ENCODE measurements at regions not wholly inside any gene's neighbourhood (a gene's known extent, or its start where the extent isn't known, plus 50 kb on each side); places are given as distances from the start of the nearest gene placed in this dataset.
"Not testable (repeated sequence)": the region's sequence is repeated elsewhere in the genome, so short reads cannot be mapped to it uniquely, and the experiment has no call there.

- DNase-seq (ENCODE audit: extremely low read depth in 1 of 2, low read depth in 1 of 2), result no peak
These were observed 256.2 kb upstream of the P2RY1 start for GRCh38 chr3:152578769-152579168.

- DNase-seq (ENCODE audit: extremely low read depth in 1 of 2, low read depth in 1 of 2), result no peak
These were observed 253.0 kb upstream of the P2RY1 start for GRCh38 chr3:152581951-152582350.

- DNase-seq (ENCODE audit: extremely low read depth in 1 of 2, low read depth in 1 of 2), result no peak
These were observed 251.0 kb upstream of the P2RY1 start for GRCh38 chr3:152583963-152584362.

- no peak for DNase-seq (ENCODE audit: extremely low read depth in 1 of 2, low read depth in 1 of 2)
These were observed 248.0 kb upstream of the P2RY1 start for GRCh38 chr3:152586974-152587373.

- DNase-seq (ENCODE audit: extremely low read depth in 1 of 2, low read depth in 1 of 2), result no peak
These were observed 247.1 kb upstream of the P2RY1 start for GRCh38 chr3:152587861-152588260.

DNA sequence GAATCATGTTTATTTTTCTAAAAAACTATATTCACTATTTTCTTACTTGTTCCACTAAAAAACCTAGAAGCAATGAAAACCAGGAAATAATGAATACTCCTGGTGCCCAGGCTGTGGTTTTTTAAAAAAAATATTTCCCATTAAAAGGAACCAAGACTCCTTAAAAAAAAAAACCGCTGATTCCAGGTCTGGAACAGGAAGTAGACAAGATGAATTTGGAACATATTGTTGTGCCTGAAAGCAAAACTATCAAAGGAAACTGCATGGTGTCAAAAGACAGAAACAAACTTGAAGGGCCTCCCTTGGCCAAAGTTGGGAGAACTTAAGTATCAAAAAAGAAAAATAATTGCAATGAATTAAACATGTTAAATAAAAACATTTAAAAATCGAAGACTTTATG is 245.3 kb upstream of the P2RY1 start:
- no peak for DNase-seq (ENCODE audit: extremely low read depth in 1 of 2, low read depth in 1 of 2)

DNA sequence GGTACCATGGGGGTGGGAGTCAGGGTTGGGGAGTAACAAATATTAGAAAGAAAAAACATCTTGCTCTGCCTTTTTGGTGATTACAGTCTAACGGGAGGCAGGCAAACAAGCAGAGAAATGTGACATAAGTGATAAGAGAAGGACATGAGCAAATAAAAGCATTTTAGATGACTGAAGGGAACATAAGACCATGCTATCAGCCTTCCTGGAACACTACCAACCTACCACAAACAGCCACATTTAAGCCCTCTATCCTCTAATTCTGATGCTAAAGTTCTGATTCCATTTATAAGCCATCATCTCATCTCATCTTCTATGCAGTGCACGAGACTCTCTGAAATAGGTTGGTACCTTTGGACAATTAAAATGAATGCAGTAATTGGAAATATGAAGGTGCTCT is 243.4 kb upstream of the P2RY1 start:
- no peak for DNase-seq (ENCODE audit: extremely low read depth in 1 of 2, low read depth in 1 of 2)

DNA sequence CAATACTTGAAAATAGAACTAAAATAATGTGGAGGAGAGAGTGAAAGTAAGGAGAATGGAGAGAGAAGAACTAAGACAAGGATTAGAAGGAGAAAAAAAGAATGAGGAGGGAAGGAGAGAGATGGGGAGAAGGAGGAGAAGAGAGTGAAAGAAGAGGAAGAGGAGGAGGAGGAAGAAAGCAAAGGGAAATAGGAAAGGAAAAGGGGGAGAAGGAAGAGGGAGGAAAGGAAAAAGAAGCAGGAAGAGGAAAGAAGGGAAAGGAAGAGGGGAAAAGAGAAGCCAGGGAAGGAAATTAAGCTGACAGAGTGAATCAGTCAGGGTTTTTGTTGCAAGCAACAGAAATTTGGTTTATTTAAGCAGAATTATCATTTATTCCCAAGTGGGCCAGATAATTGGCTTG is 241.7 kb upstream of the P2RY1 start:
- DNase-seq (ENCODE audit: extremely low read depth in 1 of 2, low read depth in 1 of 2), result no peak

GRCh38 chr3:152595975-152596821 is 238.7 kb upstream of the P2RY1 start:
- no peak for DNase-seq (ENCODE audit: extremely low read depth in 1 of 2, low read depth in 1 of 2)

- DNase-seq (ENCODE audit: extremely low read depth in 1 of 2, low read depth in 1 of 2), result not testable (repeated sequence)
These were observed 238.1 kb upstream of the P2RY1 start for GRCh38 chr3:152596832-152597231.

DNA sequence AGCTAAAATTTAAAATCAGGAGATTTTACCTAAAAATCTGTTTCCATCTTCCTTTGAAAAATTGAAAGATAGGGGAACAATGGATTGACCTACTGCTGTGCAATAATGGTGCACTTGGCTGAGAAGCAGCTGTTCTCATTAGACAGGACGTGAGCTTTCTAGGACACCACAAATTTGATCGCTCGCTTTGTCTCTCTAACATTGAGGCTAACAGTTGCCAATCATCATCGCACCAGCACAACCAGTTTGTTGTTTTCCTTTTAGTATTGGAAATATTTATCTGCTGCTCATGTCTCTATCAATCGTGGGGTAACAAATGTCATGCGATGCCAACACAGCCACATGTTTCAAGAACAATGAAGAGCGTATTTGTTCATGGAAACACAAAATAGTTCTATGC is 228.8 kb upstream of the P2RY1 start:
- no peak for DNase-seq (ENCODE audit: extremely low read depth in 1 of 2, low read depth in 1 of 2)

DNA sequence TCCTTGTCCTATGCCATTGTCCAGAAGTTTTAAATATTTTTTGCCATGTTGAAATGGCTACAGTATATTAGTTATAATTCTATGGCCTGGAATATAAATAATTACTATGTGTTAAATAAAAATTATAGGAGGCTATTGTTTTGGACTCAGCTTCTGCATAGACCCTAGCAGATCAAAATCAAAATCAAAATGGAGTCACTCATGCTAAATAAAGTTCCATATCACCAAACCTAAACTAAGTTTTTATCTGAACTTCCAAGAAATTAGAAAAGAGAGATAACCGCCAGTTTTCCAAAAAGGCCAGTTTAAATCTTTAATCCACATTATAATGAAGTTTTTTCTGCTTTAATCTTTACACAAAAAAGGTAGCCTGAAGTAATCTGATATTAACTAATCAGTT is 227.8 kb upstream of the P2RY1 start:
- DNase-seq (ENCODE audit: extremely low read depth in 1 of 2, low read depth in 1 of 2), result no peak

- no peak for DNase-seq (ENCODE audit: extremely low read depth in 1 of 2, low read depth in 1 of 2)
These were observed 226.0 kb upstream of the P2RY1 start for GRCh38 chr3:152608696-152609594.

DNA sequence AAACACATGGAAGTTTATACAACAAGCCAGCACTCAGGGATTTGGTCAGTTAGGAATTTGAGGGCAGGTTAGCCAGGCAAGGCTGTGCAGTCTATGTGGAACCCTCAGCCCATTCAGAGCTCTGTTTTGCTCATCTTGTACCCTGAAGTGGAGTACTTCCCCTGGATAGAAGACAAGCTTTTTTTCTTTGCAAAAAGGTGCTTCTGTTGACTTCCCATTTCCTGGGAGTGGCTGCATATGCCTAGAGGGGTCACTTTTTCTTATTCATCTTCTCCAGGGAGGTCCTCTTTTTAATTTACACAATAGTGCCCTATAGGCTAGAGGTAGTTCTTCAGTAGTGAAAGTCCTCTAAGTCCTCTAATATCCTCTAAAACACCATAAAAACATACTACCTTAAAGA is 225.0 kb upstream of the P2RY1 start:
- DNase-seq (ENCODE audit: extremely low read depth in 1 of 2, low read depth in 1 of 2), result no peak

GRCh38 chr3:152610622-152611021 is 224.3 kb upstream of the P2RY1 start:
- DNase-seq (ENCODE audit: extremely low read depth in 1 of 2, low read depth in 1 of 2), result no peak

DNA sequence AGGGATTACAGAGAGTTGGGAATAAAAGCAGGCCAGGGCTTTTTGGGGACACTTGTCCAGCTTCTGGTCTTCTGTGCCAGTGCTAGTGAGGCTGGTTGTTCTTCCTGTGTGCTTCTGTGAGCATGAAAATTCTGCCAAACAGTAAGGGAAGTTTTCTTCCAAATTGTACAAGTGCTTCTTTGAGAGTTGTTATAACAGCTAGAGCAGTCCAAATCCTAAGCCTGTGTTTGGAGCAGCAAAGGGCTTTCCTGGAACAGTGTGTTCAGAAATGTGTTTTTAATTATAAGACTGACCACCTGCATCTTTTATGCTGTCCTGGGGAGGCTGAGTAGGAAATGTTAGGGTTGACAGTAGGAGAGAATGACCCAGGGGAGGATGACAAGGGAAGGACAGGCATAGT is 223.0 kb upstream of the P2RY1 start:
- no peak for DNase-seq (ENCODE audit: extremely low read depth in 1 of 2, low read depth in 1 of 2)

- no peak for DNase-seq (ENCODE audit: extremely low read depth in 1 of 2, low read depth in 1 of 2)
These were observed 221.1 kb upstream of the P2RY1 start for GRCh38 chr3:152613851-152614250.

DNA sequence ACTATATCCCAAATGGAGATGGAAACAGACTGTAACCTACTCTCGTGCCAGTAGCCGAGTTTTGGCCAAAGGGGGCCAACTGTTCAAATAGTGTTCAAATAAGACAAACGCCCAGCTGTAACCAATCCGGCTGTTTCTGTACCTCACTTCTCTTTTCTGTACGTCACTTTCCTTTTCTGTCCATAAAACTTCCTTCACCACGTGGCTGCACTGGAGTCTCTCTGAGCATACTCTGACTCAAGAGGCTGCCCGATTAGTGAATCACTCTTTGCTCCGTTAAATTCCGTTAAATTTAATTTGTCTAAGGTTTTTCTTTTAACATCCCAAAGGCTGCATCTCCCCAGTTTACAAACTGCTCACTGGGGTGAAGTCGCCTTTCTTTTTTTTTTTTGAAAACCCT is 219.2 kb upstream of the P2RY1 start:
- no peak for DNase-seq (ENCODE audit: extremely low read depth in 1 of 2, low read depth in 1 of 2)

DNA sequence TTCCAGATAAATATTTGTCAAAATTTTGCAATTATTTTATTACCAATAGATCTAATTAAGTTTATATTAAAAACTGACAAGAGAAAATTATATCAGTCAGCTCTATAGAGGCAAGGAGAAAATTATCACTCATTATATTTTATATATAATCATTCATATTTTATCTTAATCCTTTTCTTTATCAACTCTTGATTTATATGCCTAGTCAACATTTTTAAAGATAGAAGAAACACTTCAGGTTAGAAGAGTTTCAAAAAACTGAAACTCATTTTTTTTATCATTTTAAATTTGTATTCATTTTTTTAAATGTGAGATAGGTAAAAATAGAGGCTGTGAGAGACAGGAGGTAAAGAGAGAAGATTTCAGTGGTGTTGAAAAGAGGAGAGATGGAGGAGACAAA is 217.3 kb upstream of the P2RY1 start:
- DNase-seq (ENCODE audit: extremely low read depth in 1 of 2, low read depth in 1 of 2), result no peak

- DNase-seq (ENCODE audit: extremely low read depth in 1 of 2, low read depth in 1 of 2), result no peak
These were observed 216.4 kb upstream of the P2RY1 start for GRCh38 chr3:152618529-152618928.

DNA sequence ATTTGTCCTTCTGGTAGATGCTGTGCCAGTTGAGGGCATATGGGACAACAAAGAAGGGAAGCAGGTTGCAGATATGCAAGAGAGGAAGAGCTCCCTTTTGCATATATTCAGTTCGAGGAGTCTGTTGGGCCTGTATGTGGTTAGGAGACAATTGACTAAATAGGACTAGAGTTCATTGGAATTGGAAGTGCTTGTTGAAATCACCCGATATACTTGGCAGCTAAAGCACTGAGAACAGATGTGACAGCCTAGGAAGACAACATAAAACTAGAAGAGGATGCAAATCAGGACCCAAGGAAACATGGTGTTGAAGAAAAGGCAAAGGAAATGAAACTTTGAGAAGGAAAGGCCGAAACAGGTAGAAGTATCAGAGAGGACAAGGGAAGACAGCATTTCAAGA is 215.2 kb upstream of the P2RY1 start:
- no peak for DNase-seq (ENCODE audit: extremely low read depth in 1 of 2, low read depth in 1 of 2)

DNA sequence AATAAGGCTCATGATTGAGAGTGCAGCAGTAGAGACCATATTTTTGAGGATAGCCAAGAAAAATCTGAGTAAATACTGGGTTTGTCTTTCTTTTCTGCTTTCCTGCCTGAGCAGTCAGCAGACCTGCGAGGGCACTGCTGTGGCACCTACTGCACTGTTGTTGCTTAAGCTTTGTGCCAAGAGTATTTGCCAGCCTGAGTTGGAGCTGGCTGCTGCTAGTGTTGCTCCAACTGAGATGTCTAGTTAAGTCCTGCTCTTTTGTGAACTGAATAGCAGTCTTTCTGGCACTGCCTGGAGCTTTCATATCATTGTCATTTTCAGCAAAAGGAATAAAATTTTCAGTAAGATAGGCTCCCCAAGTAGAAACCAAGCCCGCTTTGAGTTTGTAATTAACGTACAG is 214.5 kb upstream of the P2RY1 start:
- DNase-seq (ENCODE audit: extremely low read depth in 1 of 2, low read depth in 1 of 2), result no peak

Measured in activated CD8-positive, alpha-beta memory T cell treated with anti-CD3 and anti-CD28 coated beads for 1 hour (primary cell).